ENCODE measurements at regions not wholly inside any gene's neighbourhood (a gene's known extent, or its start where the extent isn't known, plus 50 kb on each side); places are given as distances from the start of the nearest gene placed in this dataset.
"Not testable (repeated sequence)": the region's sequence is repeated elsewhere in the genome, so short reads cannot be mapped to it uniquely, and the experiment has no call there.

DNA sequence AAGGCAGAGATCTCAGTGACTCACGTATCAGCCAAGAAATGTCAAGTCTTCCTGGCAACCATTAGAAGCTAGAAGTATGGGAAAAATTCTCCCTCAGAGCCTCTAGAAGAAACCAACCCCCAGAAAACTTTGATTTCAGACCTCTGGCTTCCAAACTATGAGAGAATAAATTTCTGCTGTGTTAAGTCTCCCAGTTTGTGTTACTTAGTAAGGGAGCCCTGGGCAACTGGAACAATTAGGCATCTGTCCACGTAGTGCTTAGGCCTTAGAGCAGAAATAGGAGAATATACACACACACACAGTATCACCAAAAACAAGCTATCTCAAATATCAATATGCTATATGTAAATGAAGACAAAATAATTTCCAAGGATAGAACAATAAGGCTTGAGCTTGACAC, 894.8 kb upstream of the CDH10 start (continued):
- TF ChIP-seq, protein P1, sequence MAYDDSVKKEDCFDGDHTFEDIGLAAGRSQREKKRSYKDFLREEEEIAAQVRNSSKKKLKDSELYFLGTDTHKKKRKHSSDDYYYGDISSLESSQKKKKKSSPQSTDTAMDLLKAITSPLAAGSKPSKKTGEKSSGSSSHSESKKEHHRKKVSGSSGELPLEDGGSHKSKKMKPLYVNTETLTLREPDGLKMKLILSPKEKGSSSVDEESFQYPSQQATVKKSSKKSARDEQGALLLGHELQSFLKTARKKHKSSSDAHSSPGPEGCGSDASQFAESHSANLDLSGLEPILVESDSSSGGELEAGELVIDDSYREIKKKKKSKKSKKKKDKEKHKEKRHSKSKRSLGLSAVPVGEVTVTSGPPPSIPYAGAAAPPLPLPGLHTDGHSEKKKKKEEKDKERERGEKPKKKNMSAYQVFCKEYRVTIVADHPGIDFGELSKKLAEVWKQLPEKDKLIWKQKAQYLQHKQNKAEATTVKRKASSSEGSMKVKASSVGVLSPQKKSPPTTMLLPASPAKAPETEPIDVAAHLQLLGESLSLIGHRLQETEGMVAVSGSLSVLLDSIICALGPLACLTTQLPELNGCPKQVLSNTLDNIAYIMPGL (CRISPR knock-in tag; IDR thresholded peaks at IDR 0.05) = no peak

- H3K4me1 Mint-ChIP-seq; H3K36me3 Mint-ChIP-seq; H3K4me3 Mint-ChIP-seq; DNase-seq (ENCODE audit: low spot score); POLR2A ChIA-PET; ATAC-seq; CTCF ChIA-PET; H3K9me3 Mint-ChIP-seq; H3K27ac Mint-ChIP-seq; H3K27me3 Mint-ChIP-seq (ENCODE audit: low read depth): not testable (repeated sequence)
Measured at GRCh38 chr5:25536461-25536860, 891.7 kb upstream of the CDH10 start.

- ChIA-PET POLR2A (no interaction called here), CTCF (no interaction called here)
- H3K36me3 Mint-ChIP-seq = no peaks in the 10 kb centered on the region; the same call in 1 of the 2 replicates
Measured at GRCh38 chr5:25516141-25516540, 871.4 kb upstream of the CDH10 start.

More at GRCh38 chr5:25516141-25516540, 871.4 kb upstream of the CDH10 start:
- TF ChIP-seq, protein P2, sequence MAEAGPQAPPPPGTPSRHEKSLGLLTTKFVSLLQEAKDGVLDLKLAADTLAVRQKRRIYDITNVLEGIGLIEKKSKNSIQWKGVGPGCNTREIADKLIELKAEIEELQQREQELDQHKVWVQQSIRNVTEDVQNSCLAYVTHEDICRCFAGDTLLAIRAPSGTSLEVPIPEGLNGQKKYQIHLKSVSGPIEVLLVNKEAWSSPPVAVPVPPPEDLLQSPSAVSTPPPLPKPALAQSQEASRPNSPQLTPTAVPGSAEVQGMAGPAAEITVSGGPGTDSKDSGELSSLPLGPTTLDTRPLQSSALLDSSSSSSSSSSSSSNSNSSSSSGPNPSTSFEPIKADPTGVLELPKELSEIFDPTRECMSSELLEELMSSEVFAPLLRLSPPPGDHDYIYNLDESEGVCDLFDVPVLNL (CRISPR knock-in tag; IDR thresholded peaks at IDR 0.05; ENCODE audit: borderline replicate concordance, low read depth) = no peak
- TF ChIP-seq ELF4 (CRISPR knock-in tag; IDR thresholded peaks at IDR 0.05; ENCODE audit: low read depth) = no peak
- TF ChIP-seq SOX15 (CRISPR knock-in tag; IDR thresholded peaks at IDR 0.05) = no peak
- TF ChIP-seq ERG (CRISPR knock-in tag; IDR thresholded peaks at IDR 0.05) = no peak
- TF ChIP-seq, protein P3, sequence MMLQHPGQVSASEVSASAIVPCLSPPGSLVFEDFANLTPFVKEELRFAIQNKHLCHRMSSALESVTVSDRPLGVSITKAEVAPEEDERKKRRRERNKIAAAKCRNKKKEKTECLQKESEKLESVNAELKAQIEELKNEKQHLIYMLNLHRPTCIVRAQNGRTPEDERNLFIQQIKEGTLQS (CRISPR knock-in tag; conservative IDR thresholded peaks at IDR 0.05) = no peak
- TF ChIP-seq SP1 (CRISPR knock-in tag; conservative IDR thresholded peaks at IDR 0.05) = no peak
- no peak for TF ChIP-seq JUN (CRISPR knock-in tag; IDR thresholded peaks at IDR 0.05)
- TF ChIP-seq GABPB1 (CRISPR knock-in tag; IDR thresholded peaks at IDR 0.05) = no peak
- TF ChIP-seq, protein P4, sequence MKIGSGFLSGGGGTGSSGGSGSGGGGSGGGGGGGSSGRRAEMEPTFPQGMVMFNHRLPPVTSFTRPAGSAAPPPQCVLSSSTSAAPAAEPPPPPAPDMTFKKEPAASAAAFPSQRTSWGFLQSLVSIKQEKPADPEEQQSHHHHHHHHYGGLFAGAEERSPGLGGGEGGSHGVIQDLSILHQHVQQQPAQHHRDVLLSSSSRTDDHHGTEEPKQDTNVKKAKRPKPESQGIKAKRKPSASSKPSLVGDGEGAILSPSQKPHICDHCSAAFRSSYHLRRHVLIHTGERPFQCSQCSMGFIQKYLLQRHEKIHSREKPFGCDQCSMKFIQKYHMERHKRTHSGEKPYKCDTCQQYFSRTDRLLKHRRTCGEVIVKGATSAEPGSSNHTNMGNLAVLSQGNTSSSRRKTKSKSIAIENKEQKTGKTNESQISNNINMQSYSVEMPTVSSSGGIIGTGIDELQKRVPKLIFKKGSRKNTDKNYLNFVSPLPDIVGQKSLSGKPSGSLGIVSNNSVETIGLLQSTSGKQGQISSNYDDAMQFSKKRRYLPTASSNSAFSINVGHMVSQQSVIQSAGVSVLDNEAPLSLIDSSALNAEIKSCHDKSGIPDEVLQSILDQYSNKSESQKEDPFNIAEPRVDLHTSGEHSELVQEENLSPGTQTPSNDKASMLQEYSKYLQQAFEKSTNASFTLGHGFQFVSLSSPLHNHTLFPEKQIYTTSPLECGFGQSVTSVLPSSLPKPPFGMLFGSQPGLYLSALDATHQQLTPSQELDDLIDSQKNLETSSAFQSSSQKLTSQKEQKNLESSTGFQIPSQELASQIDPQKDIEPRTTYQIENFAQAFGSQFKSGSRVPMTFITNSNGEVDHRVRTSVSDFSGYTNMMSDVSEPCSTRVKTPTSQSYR (CRISPR knock-in tag; IDR thresholded peaks at IDR 0.05) = no peak
- no peak for TF ChIP-seq RORB (CRISPR knock-in tag; IDR thresholded peaks at IDR 0.05)
- no peak for TF ChIP-seq AR (CRISPR knock-in tag; IDR thresholded peaks at IDR 0.05)
- no peak for TF ChIP-seq ZNF671 (CRISPR knock-in tag; IDR thresholded peaks at IDR 0.05)
- no peak for TF ChIP-seq ZNF219 (CRISPR knock-in tag; IDR thresholded peaks at IDR 0.05; ENCODE audit: borderline replicate concordance)
- TF ChIP-seq IRF2 (CRISPR knock-in tag; IDR thresholded peaks at IDR 0.05; ENCODE audit: borderline replicate concordance, low read depth) = no peak
- TF ChIP-seq TEAD1 (CRISPR knock-in tag; IDR thresholded peaks at IDR 0.05) = no peak
- TF ChIP-seq NR1H2 (CRISPR knock-in tag; IDR thresholded peaks at IDR 0.05) = no peak
- no peak for TF ChIP-seq ZNF423 (CRISPR knock-in tag; IDR thresholded peaks at IDR 0.05)
- TF ChIP-seq PRDM15 (CRISPR knock-in tag; IDR thresholded peaks at IDR 0.05) = no peak
- no peak for TF ChIP-seq SMAD3 (CRISPR knock-in tag; IDR thresholded peaks at IDR 0.05; ENCODE audit: borderline replicate concordance)
- Mint-ChIP-seq H3K4me1 (peaks cover 21% of the 10 kb centered on the region), H3K9me3 (peaks cover 20% of the 10 kb centered on the region), H3K4me3 (no peak overlapping the region), H3K27me3 (ENCODE audit: low read depth) (no peaks in the 10 kb centered on the region), H3K27ac (no peak overlapping the region)
- no peak for DNase-seq (ENCODE audit: low spot score)
- no peak for ATAC-seq

Data from WTC11 (cell line).